HG02852 (cell line): ENCODE measurements at regions not wholly inside any gene's neighbourhood (a gene's known extent, or its start where the extent isn't known, plus 50 kb on each side); places are given as distances from the start of the nearest gene placed in this dataset.
"Not testable (repeated sequence)": the region's sequence is repeated elsewhere in the genome, so short reads cannot be mapped to it uniquely, and the experiment has no call there.

Experiments used
- ATAC-seq: cut with Tn5 transposase; IDR thresholded peaks from one replicate; pipeline ENCODE4 v1.9.1; 2021; ENCODE audit warnings: mild to moderate bottlenecking, moderate library complexity; ENCODE audit not compliant: unreplicated experiment

DNA sequence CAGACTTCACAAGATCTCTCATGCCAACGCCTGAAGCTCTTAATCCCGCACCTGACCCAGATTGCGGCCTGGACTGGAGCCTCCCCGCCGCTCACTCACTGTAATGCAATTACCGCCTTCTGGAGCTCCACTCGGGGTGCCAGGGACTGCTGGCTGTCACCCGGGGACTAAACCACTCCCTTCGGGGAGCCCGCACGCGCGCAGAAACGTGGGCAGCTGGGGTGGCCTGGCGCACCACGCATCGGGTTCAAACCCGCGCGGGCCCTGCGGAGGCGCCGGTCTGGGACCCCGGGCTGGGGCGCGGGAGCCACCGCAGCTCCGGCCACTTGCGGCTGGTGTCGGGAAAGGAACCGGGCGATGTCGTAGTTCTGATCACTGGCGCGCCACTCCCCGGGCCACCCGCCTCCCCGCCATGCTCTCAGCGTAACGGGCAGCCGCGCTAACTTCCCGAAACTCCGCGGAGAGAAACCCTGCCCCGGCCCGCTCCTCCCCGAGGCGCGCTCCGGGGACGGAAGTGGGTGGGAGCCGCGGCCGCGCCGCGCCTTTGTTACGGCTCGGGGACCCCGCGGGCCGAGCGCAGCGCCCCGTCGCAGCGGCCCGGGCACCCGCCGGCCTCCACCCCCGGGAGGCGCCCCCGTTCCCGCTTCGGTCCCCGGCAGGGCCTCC, 100.3 kb upstream of the SVIL start:
- peak; percentile 50 for ATAC-seq

GRCh38 chr10:29734640-29734961, 99.8 kb upstream of the SVIL start:
- ATAC-seq = no peak

- no peak for ATAC-seq
These were observed 98.6 kb upstream of the SVIL start for GRCh38 chr10:29733323-29733722.

- ATAC-seq = no peak
These were observed 98.1 kb upstream of the SVIL start for GRCh38 chr10:29732918-29733317.

DNA sequence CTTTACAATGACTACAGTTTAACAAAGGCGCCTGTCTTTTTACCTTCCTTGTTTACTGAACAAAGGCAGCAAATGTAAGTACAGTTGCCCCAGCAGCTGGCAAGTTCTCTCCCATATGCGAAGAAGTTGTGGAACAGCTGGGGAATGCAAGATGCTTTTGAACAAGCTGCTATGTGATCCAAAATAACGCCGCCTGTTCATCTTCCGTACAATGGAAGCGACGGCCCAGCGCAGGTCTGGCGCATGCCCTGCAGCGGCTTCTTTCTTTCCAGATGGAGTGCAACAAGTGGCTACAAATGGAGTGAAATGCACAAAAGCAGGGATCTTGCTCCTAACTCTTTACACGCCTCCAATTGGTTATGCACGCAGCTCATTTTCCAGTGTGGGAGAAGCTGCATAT, 97.0 kb upstream of the SVIL start:
- ATAC-seq = no peak

DNA sequence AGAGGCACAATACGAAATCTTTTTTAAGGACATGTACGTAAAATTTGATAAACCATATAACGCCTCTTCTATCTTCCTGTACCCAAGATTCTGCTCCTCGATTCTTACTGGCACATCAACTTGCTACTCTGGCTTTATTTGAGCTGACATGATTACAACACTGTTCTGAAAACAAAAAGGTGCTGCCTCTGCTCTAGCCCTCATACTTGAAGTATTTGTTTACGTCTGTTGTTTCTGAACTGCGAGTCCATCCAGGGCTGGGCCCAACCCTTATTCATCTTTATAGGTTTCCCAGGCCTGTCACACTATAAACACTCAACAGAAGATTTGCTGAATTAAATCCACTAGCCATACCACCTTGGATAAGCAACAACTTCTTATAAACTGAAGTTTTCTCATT, 96.2 kb upstream of the SVIL start:
- ATAC-seq = no peak

GRCh38 chr10:29730458-29730857, 95.7 kb upstream of the SVIL start:
- no peak for ATAC-seq

DNA sequence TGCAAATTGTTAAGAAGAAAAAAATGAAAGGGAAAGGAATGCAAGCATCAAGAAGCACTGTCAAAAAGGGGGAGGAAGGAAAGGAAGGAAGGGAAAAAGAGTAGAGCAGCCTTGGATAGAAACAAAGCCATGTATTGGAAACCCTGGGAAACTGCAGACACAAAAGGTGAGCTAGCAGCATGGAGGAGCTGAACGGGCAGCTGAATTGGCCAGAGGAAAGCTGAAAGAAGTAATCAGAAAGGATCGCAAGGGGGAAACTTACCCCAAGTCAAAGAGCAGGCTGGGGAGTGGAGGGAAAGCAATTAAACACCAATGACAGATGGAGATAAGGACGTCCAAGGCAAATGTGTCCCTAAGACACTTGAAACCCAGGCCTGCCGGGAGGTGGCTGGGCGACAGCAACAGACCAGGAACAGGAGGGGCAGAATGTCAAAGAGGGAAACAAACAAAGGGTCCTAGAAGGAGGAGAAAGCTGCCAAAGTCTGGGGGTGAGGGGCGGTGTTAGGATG, 93.8 kb upstream of the SVIL start:
- ATAC-seq = no peak

DNA sequence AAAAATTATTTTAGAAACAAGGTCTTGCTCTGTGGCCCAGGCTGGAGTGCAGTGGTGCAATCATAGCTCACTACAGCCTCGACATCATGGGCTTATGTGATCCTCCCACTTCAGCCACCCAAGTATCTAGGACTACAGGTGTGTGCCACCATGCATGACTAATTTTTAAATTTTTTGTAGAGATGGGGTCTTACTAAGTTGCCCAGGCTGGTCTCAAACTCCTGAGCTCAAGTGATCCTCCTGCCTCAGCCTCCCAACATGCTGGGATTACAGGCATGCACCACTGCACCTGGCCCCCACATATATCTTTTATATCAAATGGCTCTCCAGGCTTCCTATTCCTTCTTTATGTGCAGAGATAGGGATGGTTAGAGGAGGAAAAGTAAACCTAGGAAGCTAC, 91.2 kb upstream of the SVIL start:
- ATAC-seq = not testable (repeated sequence)

DNA sequence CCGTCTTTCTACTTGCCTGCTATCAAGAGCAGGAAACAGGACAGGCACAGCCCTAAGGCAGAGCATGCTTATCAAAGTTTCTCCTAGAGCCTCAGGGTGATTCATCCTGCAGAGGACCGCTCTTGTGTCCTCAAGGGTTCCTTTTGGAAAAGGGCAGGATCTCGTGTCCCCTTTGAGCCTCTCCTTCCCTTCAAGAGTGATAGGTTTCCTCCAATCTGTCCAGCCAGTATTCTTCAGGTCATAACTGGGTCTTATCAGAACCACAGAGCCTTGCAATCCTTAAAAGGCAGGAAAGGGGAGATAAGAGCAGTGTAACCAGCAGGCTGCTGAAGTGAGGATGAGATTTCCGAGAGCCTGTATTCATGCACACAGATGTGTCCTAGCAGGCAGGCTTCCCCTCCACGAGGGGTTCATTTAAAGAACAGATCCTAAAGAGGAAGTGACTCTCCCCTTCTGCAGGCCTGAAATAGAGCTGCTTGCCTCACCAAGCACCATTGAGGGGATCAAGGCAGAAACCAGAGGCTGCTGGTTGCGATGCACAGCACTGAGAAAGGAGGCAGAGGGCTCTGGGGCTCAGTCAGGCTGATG, 90.5 kb upstream of the SVIL start:
- ATAC-seq = no peak

GRCh38 chr10:29723726-29724125, 89.0 kb upstream of the SVIL start:
- ATAC-seq = no peak

DNA sequence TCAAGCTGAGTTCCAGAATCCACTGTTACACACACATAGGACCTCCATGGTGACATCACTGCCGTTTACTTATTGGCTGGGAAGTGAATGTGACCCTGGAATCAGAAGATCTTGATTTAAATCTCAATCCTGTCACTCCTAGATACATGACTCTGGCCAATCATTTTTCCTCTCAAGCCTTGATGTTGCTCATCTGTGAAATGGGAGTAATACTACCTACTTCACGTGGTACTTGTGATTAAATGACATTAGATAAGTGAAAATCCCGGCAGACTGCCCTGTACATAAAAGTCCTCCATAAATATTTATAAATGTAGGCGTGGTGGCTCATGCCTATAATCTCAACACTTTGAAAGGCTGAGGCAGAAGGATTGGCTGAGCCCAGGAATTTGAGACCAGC, 88.0 kb upstream of the SVIL start:
- no peak for ATAC-seq

GRCh38 chr10:29720149-29720548, 85.4 kb upstream of the SVIL start:
- no peak for ATAC-seq

GRCh38 chr10:29719281-29719675, 84.5 kb upstream of the SVIL start:
- no peak for ATAC-seq

GRCh38 chr10:29715296-29715695, 80.5 kb upstream of the SVIL start:
- ATAC-seq = no peak

DNA sequence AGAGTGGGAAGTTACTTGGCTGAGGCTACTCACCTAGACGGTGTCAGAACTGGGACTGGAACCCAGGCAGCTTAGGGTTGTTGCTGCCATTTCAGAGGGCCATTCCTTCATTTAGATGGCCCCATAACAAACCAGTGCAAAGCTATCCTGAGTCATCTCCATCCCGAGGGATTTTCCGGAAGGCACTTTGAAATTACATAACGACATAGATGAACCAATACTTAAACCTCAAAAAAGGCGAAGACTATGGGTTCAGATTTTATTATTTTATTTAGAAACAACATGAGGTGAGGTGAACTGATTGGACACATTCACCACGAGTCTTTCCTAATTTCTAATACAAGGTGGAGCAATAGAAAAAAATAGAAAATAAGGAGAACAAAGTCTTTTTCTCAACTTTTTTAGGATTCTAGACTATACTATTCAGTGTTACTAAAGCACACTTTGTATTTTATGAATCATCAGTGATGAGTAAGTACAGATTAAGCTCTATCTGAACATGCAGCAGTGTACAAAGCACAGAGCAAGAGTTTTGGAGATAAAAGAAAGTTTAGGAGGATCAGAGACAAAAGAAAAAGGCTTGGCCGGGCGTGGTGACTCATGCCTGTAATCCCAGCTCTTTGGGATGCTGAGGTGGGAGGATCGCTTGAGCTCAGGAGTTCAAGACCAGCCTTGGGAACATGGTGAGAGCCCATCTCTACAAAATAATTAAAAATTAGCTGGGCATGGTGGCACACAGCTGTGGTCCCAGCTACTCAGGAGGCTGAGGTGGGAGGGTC, 79.5 kb upstream of the SVIL start:
- ATAC-seq = no peak

DNA sequence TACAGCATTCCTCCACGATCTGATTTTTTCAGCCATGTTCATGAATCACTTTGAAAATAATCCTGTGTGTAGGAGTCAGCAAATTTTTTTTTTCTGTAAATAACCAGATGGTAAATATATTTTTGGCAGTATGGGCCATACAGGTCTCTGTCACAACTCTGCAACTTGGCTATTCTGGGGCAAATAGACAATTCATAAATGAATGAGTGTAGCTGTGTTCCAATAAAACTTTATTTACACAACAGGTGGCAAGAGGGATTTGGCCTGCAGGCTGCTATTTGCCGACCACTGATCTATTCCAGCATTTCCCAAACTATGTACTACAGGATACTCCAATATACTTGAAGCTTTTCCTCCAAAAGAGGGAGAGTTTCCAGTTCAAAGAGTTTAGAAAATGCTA, 78.7 kb upstream of the SVIL start:
- no peak for ATAC-seq

GRCh38 chr10:29712108-29712507, 77.3 kb upstream of the SVIL start:
- no peak for ATAC-seq

- ATAC-seq = no peak
These were observed 75.4 kb upstream of the SVIL start for GRCh38 chr10:29710128-29710527.

DNA sequence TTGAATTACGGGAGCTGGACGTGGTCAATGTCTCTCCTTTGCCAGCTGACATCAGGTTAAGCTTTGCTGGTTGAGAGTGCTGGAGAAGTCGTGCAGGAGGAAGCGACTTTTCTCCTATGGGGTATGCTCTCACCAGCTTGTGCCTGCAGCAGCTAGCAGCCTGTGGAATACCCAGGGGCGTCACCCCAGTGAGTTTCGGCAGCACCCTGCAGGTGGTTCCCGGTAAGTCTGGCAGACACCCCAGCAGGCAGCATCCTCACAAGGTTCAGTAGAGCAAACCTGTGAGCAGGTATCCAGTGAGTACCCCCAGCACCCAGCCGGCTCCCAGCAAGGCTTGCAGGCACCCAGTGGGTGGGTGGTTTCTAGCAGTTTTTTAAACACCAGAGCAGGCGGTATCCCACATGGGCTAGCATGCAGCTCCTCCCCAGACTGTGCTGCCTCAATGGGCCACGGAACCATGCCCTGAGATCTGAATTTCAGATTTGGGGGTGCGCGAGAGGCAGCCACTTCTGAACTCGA, 74.8 kb upstream of the SVIL start:
- ATAC-seq = no peak

- no peak for ATAC-seq
These were observed 68.5 kb upstream of the SVIL start for GRCh38 chr10:29703271-29703670.
